SJCRH30 (cell line): ENCODE measurements at regions not wholly inside any gene's neighbourhood (a gene's known extent, or its start where the extent isn't known, plus 50 kb on each side); places are given as distances from the start of the nearest gene placed in this dataset.

Source experiments
- DNase-seq, 2 experiments: peaks; one replicate each; pipeline ENCODE4 v3.0.0-alpha.2; 2015 to 2020
- H3K27ac ChIP-seq: fragments of 250-450 bp; sonication (Bioruptor Pico); 2 replicates; pipeline ENCODE4 v1.5.1; 2020; ENCODE audit warnings: mild to moderate bottlenecking, moderate library complexity
- H3K27me3 ChIP-seq: fragments of 250-450 bp; sonication (Bioruptor Pico); 2 replicates; pipeline ENCODE4 v1.5.1; 2020; ENCODE audit warnings: mild to moderate bottlenecking, moderate library complexity
- H3K36me3 ChIP-seq: fragments of 250-450 bp; sonication (Bioruptor Pico); 2 replicates; pipeline ENCODE4 v1.5.1; 2020; ENCODE audit warnings: mild to moderate bottlenecking, moderate library complexity
- H3K4me1 ChIP-seq: fragments of 250-450 bp; sonication (Bioruptor Pico); 2 replicates; pipeline ENCODE4 v1.5.1; 2020; ENCODE audit warnings: mild to moderate bottlenecking, moderate library complexity
- H3K4me3 ChIP-seq: fragments of 250-450 bp; sonication (Bioruptor Pico); 2 replicates; pipeline ENCODE4 v1.5.1; 2020; ENCODE audit warnings: mild to moderate bottlenecking, moderate library complexity
- H3K9me3 ChIP-seq: fragments of 250-450 bp; sonication (Bioruptor Pico); replicated peaks from 2 replicates; pipeline ENCODE4 v1.5.1; 2020; ENCODE audit warnings: mild to moderate bottlenecking, moderate library complexity

DNA sequence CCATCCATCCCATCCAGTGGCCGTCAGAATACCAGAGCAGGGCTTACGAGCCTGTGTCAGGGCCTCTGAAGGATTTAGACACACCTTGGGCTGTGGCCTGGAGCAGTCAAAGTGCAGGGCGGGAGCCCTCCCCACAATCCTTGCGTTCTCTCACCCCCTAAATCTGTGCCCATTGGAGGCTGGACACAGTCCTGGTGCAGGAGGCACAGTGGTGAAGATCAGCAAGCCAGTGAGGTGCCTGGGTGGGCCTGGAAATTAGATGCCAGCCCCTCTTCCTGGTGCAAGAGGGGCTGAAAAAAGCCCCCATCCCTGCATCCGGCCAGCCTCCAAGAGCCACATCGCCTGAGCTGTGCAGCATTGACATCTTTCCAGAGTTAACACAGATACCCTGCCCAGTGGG, 1045.8 kb downstream of the TBC1D22A start:
- H3K27me3 ChIP-seq = no peaks in the 10 kb centered on the region
- no peaks in the 10 kb centered on the region for H3K9me3 ChIP-seq
- no peak for DNase-seq
- no peak overlapping the region for H3K27ac ChIP-seq
- H3K4me1 ChIP-seq = no peaks in the 10 kb centered on the region
- no peak overlapping the region for H3K4me3 ChIP-seq
- H3K36me3 ChIP-seq = no peaks in the 10 kb centered on the region

DNA sequence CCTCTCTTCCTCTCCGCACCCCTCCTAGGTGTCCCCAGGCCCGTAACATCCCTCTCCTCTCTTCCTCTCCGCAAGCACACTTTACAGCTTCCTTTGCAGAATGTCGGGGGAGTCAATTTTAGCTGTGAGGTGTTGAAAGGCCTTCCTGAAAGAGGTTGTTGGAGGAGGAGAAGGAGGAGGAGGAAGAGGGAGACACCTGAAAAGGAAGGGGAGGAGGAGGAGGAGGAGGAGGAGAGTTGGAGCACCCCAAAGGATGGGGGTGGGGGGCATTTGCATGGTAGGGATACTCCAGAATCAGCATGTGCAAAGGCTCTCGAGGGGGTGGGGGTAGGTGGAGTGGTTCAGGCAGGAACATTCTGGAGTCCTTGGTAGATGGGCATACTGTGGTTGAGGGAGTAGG, 1045.1 kb downstream of the TBC1D22A start:
- no peak overlapping the region for H3K4me3 ChIP-seq
- H3K36me3 ChIP-seq = no peaks in the 10 kb centered on the region
- DNase-seq = no peak
- no peaks in the 10 kb centered on the region for H3K9me3 ChIP-seq
- no peaks in the 10 kb centered on the region for H3K27me3 ChIP-seq
- no peaks in the 10 kb centered on the region for H3K4me1 ChIP-seq
- no peak overlapping the region for H3K27ac ChIP-seq

DNA sequence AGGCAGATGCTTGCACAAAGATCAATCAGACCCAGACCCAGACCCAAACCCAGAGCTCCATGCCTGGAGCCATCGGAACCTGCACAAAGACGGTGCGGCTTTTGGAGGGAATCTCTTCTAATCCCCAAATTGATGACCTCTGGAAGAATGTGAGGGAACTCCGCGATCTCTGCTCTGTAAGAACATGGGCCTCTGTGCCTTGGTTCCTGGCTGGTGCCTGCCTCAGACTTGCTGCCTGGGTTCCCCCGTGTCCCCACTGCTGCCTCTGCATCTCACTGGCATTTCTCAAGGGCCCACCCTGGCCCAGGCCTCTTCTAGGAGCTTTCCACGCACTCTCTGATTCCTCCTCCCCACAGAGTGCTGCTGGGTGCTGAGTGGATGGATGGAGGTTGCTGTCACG, 1044.4 kb downstream of the TBC1D22A start:
- no peaks in the 10 kb centered on the region for H3K36me3 ChIP-seq
- H3K4me1 ChIP-seq = no peaks in the 10 kb centered on the region
- DNase-seq = no peak
- H3K4me3 ChIP-seq = no peak overlapping the region
- H3K9me3 ChIP-seq = no peaks in the 10 kb centered on the region
- no peaks in the 10 kb centered on the region for H3K27me3 ChIP-seq
- H3K27ac ChIP-seq = no peak overlapping the region

DNA sequence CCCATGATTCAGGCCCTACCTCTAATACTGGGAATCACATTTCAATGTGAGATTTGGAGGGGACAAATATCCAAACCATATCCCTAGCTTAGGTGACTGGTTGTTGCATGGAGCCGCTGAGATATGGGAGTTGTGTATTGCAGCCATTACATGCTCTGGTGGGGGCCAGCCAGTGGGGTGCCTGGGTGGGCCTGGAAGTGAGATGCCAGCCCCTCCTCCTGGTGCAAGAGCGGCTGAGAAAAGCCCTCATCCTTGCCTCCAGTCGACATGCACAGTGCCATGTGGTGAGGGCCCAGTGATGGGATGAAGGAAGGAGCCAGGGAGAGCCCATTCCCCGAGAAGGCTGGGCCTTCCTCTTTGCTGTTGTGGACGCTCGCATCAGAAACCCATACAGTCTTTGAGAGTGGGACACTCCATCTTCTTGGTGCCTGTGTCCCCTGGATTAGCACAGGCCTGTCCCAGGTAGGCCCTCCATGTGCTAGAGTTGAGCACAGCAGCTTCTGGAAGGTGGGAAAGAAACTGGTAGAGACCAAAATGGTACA, 1043.0 kb downstream of the TBC1D22A start:
- H3K27me3 ChIP-seq = no peaks in the 10 kb centered on the region
- no peaks in the 10 kb centered on the region for H3K4me1 ChIP-seq
- no peaks in the 10 kb centered on the region for H3K9me3 ChIP-seq
- DNase-seq = no peak
- no peaks in the 10 kb centered on the region for H3K36me3 ChIP-seq
- H3K27ac ChIP-seq = no peak overlapping the region
- H3K4me3 ChIP-seq = no peak overlapping the region

DNA sequence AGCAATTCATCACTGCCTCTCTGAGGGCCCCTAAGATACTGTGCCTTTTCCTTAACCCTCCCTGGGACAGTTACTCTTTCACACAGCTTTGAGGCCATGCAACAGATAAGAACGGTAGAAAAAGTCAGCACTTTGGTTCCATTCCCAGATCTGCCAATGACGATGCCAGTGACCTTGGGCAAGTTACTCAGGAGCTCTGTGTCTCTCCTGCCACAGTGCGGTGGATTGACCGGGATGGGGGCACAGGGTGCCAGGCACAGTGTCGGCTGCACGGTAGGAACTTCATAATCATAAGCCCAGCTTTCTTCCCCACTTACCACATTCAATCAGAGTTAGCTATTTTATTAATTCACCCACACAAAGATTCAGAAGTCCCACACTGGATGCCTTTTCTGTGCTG, 1041.8 kb downstream of the TBC1D22A start:
- Histone ChIP-seq H3K4me3 (no peak overlapping the region), H3K36me3 (peaks cover 1% of the 10 kb centered on the region; the same call in 1 of the 2 replicates), H3K27ac (no peak overlapping the region), H3K4me1 (no peaks in the 10 kb centered on the region), H3K9me3 (no peaks in the 10 kb centered on the region), H3K27me3 (no peaks in the 10 kb centered on the region)
- DNase-seq = no peak

DNA sequence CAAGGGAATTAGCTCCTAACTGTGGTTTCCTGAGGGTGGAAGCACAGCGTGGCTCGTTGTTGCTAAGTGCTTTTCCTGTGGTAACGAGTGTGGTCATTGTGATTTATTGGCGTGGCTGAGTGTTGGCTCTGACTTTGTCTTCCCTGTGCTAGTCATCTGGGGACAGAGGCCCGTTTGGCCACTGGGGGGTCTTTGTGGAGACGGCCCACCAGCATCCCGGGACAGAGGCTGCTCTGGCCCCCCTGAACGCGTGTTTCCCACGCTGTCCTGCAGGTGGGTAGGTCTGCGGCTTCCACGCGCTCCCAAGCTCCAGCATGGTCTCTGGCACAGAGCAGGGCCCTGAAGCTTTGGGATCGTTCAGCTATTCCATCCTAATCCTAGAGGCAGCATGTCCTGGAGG, 1040.0 kb downstream of the TBC1D22A start:
- H3K27ac ChIP-seq = no peak overlapping the region
- no peaks in the 10 kb centered on the region for H3K4me1 ChIP-seq
- no peaks in the 10 kb centered on the region for H3K27me3 ChIP-seq
- peaks cover 7% of the 10 kb centered on the region; the same call in 1 of the 2 replicates for H3K36me3 ChIP-seq
- no peaks in the 10 kb centered on the region for H3K9me3 ChIP-seq
- no peak for DNase-seq
- H3K4me3 ChIP-seq = no peak overlapping the region

DNA sequence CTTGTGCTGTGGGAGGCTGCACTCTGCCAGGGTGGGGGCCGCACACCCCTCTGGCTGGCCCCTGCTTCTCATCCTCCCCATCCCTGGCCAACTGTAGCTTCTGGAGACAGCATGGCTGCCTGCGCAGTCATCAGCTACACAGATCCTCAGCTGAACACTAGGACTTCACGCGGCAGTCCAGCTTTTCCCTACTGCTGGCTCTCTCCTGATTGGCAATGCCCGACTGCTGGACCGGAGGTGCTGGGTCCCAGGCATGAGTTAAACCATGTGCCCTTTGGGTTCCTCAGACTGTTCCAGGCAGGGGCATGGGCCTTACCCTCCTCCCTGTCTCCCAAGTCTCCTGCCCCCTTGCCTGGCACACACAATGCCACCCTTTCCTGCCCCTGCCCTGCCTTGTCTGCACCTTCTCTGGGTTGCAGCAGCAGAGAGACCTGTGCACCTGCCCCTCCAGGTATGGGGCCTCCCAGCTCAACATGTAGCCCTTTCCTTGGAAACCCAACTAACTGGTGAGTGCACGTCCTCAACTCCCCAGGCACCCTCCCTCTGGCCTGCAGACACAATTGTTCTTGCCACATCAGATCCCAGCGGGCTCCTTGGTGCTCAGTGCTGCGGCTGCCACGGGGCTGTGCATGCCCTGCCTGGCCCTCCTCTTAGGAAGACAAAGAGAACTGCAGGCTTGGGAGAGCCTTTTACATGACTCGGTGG, 1039.2 kb downstream of the TBC1D22A start:
- no peak overlapping the region for H3K27ac ChIP-seq
- no peaks in the 10 kb centered on the region for H3K4me1 ChIP-seq
- peaks cover 7% of the 10 kb centered on the region; the same call in 1 of the 2 replicates for H3K36me3 ChIP-seq
- H3K9me3 ChIP-seq = no peaks in the 10 kb centered on the region
- no peak for DNase-seq
- no peak overlapping the region for H3K4me3 ChIP-seq
- H3K27me3 ChIP-seq = no peaks in the 10 kb centered on the region

DNA sequence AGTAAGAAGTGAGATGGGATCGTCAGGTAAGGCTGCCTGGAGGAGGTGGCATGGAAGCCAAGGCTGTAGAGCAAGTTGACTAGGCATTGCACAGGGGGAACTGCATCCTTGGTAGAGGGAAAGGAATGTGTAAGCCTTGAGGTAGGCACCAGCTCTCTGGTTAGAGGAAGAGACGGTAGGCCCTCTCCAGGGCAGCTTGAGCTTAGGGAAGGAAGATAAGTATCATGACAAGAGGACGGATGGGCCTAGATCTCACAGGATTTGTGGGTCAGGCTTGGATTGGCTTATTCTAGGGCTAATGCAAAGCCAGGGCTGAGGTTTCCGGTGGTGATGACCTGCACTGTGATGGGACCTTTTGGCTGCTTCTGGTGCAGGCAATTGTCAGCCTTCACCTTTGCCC, 1035.8 kb downstream of the TBC1D22A start:
- Histone ChIP-seq H3K4me3 (no peak overlapping the region), H3K4me1 (no peaks in the 10 kb centered on the region), H3K36me3 (peaks cover 7% of the 10 kb centered on the region; the same call in 1 of the 2 replicates), H3K9me3 (no peaks in the 10 kb centered on the region), H3K27me3 (no peaks in the 10 kb centered on the region), H3K27ac (no peak overlapping the region)
- DNase-seq = no peak

DNA sequence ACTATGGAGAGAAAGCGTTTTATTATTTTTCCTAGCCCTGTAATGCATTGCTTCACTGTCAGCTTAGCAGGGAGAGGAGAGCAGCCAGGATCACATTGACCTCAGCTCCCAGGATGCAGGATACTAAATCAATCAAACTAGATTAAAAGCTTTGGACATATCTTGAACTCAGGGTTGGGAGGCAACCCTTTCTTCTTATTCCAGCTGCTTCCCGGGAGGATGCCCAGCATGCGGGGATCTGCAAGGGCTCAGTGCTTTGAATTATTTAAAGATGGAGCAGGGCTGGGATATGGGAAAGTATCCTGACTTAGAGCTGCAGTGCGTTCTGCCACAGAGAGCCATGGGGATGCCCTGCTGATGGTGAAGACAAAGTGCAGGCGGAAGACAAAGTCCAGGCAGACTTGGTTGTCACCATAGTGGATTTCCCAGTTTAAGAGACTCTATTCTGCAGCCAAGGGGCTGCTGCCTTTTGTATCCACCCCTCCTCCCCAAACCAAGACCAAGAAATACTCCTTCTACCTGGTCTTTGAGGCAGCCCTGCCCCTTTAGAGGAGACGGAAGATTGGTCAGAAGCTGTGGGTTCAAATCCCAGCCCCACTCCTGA, 1035.0 kb downstream of the TBC1D22A start:
- peaks cover 7% of the 10 kb centered on the region; the same call in 1 of the 2 replicates for H3K36me3 ChIP-seq
- H3K9me3 ChIP-seq = no peaks in the 10 kb centered on the region
- H3K4me3 ChIP-seq = no peak overlapping the region
- H3K4me1 ChIP-seq = no peaks in the 10 kb centered on the region
- H3K27me3 ChIP-seq = no peaks in the 10 kb centered on the region
- H3K27ac ChIP-seq = no peak overlapping the region
- no peak for DNase-seq

DNA sequence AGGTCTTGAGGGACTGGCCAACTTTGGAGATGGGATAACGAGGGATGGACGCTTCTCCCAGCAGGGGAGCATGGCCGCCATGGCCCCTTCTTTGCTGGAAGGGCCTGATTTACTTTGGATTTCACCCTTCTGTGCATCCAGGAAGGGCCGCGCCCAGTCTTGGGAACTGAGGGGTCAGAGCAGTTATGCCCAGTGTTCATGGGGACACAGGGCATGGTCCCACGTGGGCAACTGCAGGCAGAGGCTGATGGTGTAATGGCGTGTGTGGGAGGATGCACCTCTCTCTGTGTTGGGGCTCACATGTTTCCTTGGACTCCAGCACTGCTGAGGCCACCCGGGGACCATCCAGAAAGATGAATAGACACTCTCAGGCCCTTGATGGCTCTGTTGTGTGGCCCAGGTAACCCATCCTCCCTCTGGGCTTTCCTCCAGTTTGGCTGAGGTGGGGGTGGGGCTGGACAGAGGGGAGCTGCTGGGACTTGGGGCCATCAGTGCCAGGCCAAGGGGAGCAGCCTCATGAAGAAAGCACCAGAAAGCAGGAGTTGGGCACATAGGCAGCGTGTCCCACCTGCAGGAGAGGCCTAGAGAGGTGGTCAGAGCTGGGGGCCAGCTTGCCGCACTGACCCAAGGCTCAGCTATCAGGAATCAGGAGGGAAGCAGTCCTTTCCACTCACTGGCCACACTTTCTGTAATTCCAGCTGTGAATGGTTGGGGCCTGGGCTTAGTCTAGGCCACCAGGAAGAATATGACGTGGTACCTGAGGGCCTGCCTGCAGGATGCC, 1033.9 kb downstream of the TBC1D22A start:
- Histone ChIP-seq H3K27me3 (no peaks in the 10 kb centered on the region), H3K36me3 (peaks cover 7% of the 10 kb centered on the region; the same call in 1 of the 2 replicates), H3K9me3 (no peaks in the 10 kb centered on the region), H3K4me3 (no peak overlapping the region), H3K27ac (no peak overlapping the region), H3K4me1 (no peaks in the 10 kb centered on the region)
- no peak for DNase-seq

DNA sequence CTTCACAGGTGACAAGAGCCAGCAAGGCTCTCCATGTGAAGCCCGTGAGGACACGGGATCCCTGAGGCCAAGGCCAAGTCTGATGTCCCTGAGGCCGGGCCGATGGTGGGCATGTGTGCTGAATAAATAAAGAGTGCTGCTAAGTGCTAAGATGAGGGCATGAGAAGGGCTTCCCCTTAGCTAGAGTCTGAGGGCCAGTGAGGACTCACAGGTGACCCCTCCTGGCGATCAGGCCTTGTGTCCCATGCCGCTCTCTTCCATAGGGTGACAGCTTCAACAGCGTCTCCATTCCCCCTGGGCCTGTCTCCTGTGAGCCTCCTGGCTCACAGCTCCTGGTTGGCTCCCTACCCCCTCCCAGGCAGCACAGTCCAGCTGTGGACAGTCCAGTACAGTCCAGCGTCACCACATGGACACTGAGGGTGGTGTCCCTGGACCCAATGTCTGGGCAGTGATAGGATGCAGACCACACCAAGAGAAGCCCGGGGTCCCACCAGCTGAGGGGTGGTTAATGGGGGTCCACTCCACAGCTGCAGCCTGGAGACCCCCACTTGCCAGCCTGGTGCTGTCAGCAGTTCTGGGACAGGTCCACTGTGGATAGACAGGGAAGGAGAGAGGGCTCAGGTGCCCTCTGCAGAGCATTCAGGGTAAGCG, 1033.2 kb downstream of the TBC1D22A start:
- H3K36me3 ChIP-seq = peaks cover 7% of the 10 kb centered on the region; the same call in 1 of the 2 replicates
- DNase-seq = no peak
- no peaks in the 10 kb centered on the region for H3K4me1 ChIP-seq
- H3K27ac ChIP-seq = no peak overlapping the region
- no peak overlapping the region for H3K4me3 ChIP-seq
- no peaks in the 10 kb centered on the region for H3K9me3 ChIP-seq
- H3K27me3 ChIP-seq = no peaks in the 10 kb centered on the region

DNA sequence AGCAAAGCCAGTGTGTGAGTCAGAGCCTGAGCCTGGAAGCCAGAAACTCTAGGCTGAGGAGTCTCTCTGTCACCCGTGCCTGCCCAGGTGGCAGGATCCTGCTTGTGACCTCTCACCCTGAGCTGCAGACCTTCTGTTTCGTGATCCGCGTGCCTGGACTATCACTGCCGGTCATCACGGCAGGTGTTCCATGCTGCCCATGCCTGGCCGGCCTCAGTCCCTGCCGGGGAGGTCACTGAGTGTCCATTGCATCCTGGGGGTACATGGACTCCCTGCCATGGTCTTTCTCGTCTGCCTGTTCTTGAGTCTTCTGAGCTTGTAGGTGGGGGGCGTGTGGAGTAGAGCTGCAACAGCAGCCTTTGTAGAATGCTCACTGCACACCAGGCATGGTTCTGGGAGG, 1032.4 kb downstream of the TBC1D22A start:
- DNase-seq = no peak
- H3K4me3 ChIP-seq = no peak overlapping the region
- no peaks in the 10 kb centered on the region for H3K9me3 ChIP-seq
- no peaks in the 10 kb centered on the region for H3K4me1 ChIP-seq
- H3K36me3 ChIP-seq = peaks cover 7% of the 10 kb centered on the region; the same call in 1 of the 2 replicates
- H3K27me3 ChIP-seq = no peaks in the 10 kb centered on the region
- no peak overlapping the region for H3K27ac ChIP-seq

DNA sequence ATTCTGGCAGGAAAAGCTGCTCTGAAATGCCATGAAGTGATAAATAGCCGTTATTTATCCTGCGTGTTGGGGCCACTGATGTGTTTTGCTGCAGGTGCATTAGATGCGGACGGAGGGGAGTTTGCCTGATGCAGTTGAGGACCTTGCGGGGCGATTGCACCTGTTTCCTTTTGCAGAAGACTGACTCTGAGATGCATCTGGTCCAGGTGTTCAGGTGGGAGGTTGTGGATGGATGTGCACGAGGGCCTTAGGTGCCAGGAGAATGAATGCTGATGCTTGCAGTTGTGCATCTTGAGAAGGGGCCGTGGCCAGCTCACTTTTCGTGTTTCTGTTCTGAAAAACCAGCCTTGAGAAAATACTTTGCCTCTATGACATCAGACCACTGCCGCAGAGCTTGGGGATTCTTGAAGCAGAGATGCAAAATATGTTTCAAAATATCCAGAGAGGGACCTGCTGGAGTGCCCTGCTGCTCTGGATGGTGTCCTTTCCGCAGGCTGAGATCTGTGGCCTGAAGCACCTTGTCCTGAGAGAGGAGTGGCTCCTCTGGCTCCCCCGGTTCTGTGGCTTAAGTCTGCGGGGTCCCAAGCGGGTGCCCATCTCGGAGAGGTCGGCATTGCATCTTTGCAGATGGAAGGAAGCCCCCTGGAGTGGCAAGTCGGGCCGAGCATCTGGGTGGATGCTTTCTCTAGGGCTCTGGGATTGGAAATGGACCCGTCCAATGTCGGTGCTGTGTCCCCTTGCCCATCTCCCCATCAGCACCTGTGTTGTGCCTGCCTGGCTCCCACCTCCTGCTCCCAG, 1031.1 kb downstream of the TBC1D22A start:
- Histone ChIP-seq H3K36me3 (0 out of 2 replicates have a peak, but pooled peaks cover under 1% of the 10 kb centered on the region), H3K4me1 (no peaks in the 10 kb centered on the region), H3K27ac (no peak overlapping the region), H3K4me3 (no peak overlapping the region), H3K9me3 (no peaks in the 10 kb centered on the region), H3K27me3 (no peaks in the 10 kb centered on the region)
- no peak for DNase-seq

DNA sequence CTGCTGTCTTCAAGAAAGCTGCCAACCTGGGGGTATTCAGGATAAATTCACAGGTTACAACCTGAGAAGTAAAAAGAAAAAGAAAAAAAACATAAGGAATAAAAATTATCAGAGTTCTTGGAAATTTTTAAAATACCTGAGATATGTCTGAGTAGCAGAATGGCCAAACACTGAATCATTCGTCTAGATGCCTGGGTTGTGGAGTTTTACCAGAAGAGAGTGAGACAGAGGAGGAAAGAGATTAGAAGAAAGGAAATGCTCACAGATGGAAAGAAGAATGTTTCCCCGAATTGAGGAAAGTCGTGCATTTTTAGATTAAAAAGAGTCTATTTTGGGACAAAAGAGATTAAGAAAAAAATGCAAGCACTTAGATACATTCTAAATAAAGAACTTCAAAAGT, 1026.7 kb downstream of the TBC1D22A start:
- H3K27me3 ChIP-seq = no peaks in the 10 kb centered on the region
- no peak for DNase-seq
- no peaks in the 10 kb centered on the region for H3K4me1 ChIP-seq
- no peak overlapping the region for H3K4me3 ChIP-seq
- H3K9me3 ChIP-seq = no peaks in the 10 kb centered on the region
- no peaks in the 10 kb centered on the region for H3K36me3 ChIP-seq
- H3K27ac ChIP-seq = no peak overlapping the region
